ENCODE measurements at regions not wholly inside any gene's neighbourhood (a gene's known extent, or its start where the extent isn't known, plus 50 kb on each side); places are given as distances from the start of the nearest gene placed in this dataset.

DNA sequence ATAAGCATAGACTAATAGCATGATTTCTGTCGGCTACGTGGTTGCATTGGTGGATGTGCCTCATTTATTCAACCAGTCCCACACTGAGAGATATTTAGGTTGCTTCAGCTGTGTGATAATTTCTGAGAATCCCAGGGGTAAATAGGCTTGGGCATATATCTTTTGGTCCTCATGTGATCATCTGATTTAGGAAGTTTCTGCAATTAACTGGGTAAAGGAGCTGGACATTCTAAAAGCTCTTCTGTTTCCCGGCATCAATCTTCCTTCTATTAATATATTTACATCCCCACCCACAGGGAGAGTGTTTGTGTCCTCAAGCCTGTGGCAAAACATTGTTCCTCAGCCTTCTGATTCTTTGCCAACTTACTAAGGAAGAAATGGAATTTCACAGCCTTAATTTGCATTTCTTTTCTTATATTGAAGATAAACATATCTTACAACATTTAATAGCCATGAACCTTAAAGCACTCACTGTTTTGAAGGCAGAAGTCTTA lies 431.6 kb downstream of the RFC3 start:
- peaks cover 0 to 2% (median 0%) of the 10 kb centered on the region in 3 donors for H3K27me3 Mint-ChIP-seq (ENCODE audit: low read depth in 3 of 3)
- H3K4me2 ChIP-seq (replicated peaks; ENCODE audit: extremely low read depth, low read length, poor library complexity, severe bottlenecking) = no peak overlapping the region

DNA sequence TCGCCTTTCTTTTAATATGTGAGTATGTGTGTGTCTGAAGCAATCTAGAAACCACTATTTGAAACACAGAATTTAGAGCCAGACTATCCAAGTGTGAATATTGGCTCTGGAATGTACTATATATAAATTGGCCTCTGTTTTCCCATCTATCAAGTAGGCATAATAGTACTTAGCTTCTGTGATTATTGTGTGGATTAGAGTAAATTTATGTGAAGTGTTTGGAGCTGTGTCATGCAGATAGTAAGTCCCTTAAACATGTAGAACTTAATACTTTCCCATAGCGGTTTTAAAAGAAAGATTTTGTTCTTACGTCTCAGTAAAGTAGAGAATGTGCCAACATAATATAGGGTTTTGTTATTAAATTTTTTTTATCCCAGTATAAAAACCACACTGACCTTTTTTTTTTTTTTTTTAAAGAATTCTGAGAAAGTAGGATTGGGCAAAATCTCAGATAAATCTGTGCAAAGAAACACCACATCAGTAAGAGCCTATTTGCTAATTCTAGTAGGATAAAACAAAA lies 432.3 kb downstream of the RFC3 start:
- no CpG with 5 or more reads among the region's 3 CpGs for WGBS (ENCODE audit: insufficient coverage)
- H4K20me1 ChIP-seq (ENCODE audit: insufficient read depth, low read length) = no peaks in the 10 kb centered on the region
- Mint-ChIP-seq H3K4me3 (no peak overlapping the region), H3K9me3 (peaks cover 2 to 13% (median 10%) of the 10 kb centered on the region in 7 donors), H3K36me3 (no peaks in the 10 kb centered on the region), H3K4me1 (no peaks in the 10 kb centered on the region), H3K27me3 (ENCODE audit: low read depth in 3 of 3) (peaks cover 0 to 2% (median 0%) of the 10 kb centered on the region in 3 donors), H3K27ac (no peak overlapping the region)
- DNase-seq = no peak
- no peaks in the 10 kb centered on the region for H3K36me3 ChIP-seq (replicated peaks in 1 of 2; ENCODE audit: control insufficient read depth in 1 of 2, insufficient read depth in 2 of 2, low read length in 2 of 2)
- H3K4me1 ChIP-seq (ENCODE audit: control insufficient read depth in 1 of 2, insufficient read depth in 2 of 2, low read length in 2 of 2) = no peaks in the 10 kb centered on the region
- no peak overlapping the region for H3K9ac ChIP-seq (ENCODE audit: insufficient read depth, low read length, poor library complexity, severe bottlenecking)
- H2AFZ ChIP-seq (ENCODE audit: insufficient read depth, low read depth, low read length, poor library complexity, severe bottlenecking) = no peak overlapping the region
- TF ChIP-seq, protein P1, sequence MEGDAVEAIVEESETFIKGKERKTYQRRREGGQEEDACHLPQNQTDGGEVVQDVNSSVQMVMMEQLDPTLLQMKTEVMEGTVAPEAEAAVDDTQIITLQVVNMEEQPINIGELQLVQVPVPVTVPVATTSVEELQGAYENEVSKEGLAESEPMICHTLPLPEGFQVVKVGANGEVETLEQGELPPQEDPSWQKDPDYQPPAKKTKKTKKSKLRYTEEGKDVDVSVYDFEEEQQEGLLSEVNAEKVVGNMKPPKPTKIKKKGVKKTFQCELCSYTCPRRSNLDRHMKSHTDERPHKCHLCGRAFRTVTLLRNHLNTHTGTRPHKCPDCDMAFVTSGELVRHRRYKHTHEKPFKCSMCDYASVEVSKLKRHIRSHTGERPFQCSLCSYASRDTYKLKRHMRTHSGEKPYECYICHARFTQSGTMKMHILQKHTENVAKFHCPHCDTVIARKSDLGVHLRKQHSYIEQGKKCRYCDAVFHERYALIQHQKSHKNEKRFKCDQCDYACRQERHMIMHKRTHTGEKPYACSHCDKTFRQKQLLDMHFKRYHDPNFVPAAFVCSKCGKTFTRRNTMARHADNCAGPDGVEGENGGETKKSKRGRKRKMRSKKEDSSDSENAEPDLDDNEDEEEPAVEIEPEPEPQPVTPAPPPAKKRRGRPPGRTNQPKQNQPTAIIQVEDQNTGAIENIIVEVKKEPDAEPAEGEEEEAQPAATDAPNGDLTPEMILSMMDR (IDR thresholded peaks at IDR 0.05) = no peak
- H3K27ac ChIP-seq (ENCODE audit: low read depth in 1 of 2, low read length in 2 of 2) = no peak overlapping the region
- H3K27me3 ChIP-seq (ENCODE audit: control insufficient read depth in 2 of 2, insufficient read depth in 2 of 2, low read length in 2 of 2) = no peaks in the 10 kb centered on the region
- H3K4me2 ChIP-seq (replicated peaks; ENCODE audit: extremely low read depth, low read length, poor library complexity, severe bottlenecking) = no peak overlapping the region
- peaks cover 0 to 7% of the 10 kb centered on the region in 2 donors for H3K9me3 ChIP-seq (replicated peaks in 1 of 2; ENCODE audit: control insufficient read depth in 1 of 2, insufficient read depth in 1 of 2, low read length in 2 of 2)
- no peak overlapping the region for H3K4me3 ChIP-seq (replicated peaks in 1 of 3; ENCODE audit: low read depth in 2 of 3, low read length in 3 of 3)
- H3K79me2 ChIP-seq (ENCODE audit: insufficient read depth, low read length) = no peaks in the 10 kb centered on the region
- intact Hi-C loops (cut with micrococcal nuclease) = no loop called here

More for the DNA sequence above, 431.6 kb downstream of the RFC3 start:
- H3K9me3 Mint-ChIP-seq = peaks cover 2 to 11% (median 7%) of the 10 kb centered on the region in 7 donors
- H3K27ac ChIP-seq (ENCODE audit: low read depth in 1 of 2, low read length in 2 of 2) = no peak overlapping the region
- H4K20me1 ChIP-seq (ENCODE audit: insufficient read depth, low read length) = no peaks in the 10 kb centered on the region
- H3K4me1 Mint-ChIP-seq = no peaks in the 10 kb centered on the region
- H2AFZ ChIP-seq (ENCODE audit: insufficient read depth, low read depth, low read length, poor library complexity, severe bottlenecking) = no peak overlapping the region
- H3K4me3 ChIP-seq (replicated peaks in 1 of 3; ENCODE audit: low read depth in 2 of 3, low read length in 3 of 3) = no peak overlapping the region
- H3K9ac ChIP-seq (ENCODE audit: insufficient read depth, low read length, poor library complexity, severe bottlenecking) = no peak overlapping the region
- no CpG with 5 or more reads among the region's 3 CpGs for WGBS (ENCODE audit: insufficient coverage)
- H3K27me3 ChIP-seq (ENCODE audit: control insufficient read depth in 2 of 2, insufficient read depth in 2 of 2, low read length in 2 of 2) = no peaks in the 10 kb centered on the region
- TF ChIP-seq, protein P1 (IDR thresholded peaks at IDR 0.05) = no peak
- intact Hi-C loops (cut with micrococcal nuclease) = no loop called here
- no peak for DNase-seq
- peaks cover 0 to 1% of the 10 kb centered on the region in 2 donors for H3K9me3 ChIP-seq (replicated peaks in 1 of 2; ENCODE audit: control insufficient read depth in 1 of 2, insufficient read depth in 1 of 2, low read length in 2 of 2)
- no peaks in the 10 kb centered on the region for H3K79me2 ChIP-seq (ENCODE audit: insufficient read depth, low read length)
- H3K4me1 ChIP-seq (ENCODE audit: control insufficient read depth in 1 of 2, insufficient read depth in 2 of 2, low read length in 2 of 2) = no peaks in the 10 kb centered on the region
- no peak overlapping the region for H3K4me3 Mint-ChIP-seq
- no peaks in the 10 kb centered on the region for H3K36me3 ChIP-seq (replicated peaks in 1 of 2; ENCODE audit: control insufficient read depth in 1 of 2, insufficient read depth in 2 of 2, low read length in 2 of 2)
- H3K27ac Mint-ChIP-seq = no peak overlapping the region
- H3K36me3 Mint-ChIP-seq = no peaks in the 10 kb centered on the region
